DMS153 (cell line): ENCODE measurements at regions not wholly inside any gene's neighbourhood (a gene's known extent, or its start where the extent isn't known, plus 50 kb on each side); places are given as distances from the start of the nearest gene placed in this dataset.

Experiments used
- DNase-seq: peaks from one replicate; lab custom pipeline; 2025; lab: John Stamatoyannopoulos, UW

DNA sequence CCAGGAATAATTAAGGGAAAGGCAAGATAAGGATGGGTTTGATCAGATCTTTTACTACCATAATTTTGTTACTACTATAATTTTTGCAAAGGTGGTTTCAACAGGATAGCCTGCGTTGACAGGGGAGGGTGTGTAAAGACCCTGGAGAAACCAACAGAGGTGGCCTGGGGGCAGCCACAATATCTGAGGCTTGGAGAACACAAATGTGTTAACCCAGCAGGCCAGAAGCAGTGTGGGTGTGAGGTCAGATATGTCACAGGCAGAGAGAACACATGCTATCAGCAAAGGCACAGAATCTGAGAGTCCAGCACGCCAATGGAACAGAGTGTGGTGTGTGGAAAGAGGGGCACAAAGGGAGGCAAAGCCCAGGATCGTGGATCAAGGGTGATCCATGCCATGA lies 399.4 kb upstream of the TRIB2 start:
- no peak for DNase-seq

DNA sequence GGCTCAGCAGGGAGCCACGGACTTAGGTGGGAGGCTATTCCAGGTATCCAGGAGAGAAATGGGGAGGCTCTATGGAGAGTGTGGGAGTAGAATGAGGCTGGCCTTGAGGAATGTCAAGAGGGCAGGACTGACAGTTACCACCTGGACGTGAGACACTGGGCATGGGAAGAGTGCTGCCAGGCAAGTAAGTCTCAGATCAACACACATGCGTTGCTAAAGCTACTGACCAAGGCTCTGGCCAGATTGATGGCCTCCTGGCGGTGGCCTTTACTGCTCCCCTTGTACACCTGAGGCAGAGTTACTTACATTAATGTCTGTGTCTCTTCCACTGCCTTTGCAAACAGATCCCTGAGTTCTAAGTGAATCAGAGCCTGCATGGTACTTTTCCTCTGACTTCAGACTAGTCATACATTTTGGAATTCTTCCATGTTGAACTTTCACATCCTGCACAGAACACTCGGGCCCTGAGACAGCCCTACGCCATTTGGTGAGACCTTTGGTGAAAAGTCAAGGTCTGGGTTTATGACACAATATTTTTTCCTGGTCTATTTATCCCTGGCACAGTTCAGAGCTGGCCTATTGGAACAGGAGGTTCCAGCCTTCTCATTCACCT lies 398.8 kb upstream of the TRIB2 start:
- DNase-seq, result no peak

DNA sequence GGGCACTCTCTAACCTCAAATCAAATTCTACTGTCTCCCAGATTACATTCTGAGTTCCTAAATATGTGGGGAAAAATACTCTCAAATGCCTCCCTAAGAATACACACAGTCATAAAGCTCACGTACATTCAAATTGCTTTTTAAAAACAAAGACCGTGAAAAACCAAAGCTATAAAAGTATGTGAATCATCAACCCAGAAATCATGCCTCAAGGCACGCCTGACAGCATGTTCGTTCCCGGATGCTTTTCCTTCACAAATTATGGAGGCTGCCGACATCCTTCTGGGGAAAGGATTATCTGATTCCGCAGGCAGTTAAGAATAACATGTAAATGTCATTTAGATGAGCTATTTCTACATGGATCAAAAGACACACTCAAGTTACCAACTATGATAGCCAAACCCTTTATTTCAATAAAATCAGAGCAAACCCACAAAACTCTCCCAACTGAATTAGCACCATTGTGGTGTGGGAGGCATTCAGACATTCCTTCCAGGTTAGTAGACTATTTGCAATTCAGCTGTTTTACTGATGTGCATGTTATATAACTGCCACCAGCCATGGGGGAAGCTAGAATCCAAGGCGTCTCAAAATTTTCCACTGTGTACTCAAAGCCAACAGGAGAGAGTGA lies 398.2 kb upstream of the TRIB2 start:
- no peak for DNase-seq

DNA sequence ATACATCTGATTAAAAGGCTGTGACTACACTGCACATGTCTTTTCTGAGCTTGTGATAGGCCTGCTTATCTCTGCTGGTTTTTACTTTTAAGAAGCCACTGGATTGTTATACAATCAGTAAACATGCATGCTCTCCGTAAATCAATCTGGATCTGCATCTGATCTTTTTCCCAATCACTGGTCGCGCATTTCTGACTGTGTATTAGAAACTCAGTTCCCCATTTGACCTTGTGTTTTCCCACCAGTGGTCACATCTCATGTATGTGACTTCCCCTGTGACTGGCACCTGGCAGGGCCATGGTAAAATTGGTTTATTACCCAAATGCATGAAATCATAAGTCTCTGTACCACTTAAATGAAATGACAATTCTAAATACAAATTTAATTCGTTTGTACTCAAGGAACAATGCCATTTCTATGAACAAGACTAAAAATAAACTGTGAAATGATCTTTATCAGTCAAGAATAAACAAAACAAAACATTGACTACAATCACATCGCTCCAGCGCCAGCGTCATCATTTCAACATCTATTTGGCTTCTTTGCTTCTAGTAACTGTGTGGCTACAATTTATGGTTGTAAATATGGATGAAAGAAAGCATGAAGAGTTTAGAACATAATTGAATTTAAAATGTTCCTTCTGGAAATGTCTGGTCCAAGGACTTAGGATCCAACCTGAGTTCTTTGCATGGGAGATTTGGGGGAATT lies 396.6 kb upstream of the TRIB2 start:
- DNase-seq, result no peak

DNA sequence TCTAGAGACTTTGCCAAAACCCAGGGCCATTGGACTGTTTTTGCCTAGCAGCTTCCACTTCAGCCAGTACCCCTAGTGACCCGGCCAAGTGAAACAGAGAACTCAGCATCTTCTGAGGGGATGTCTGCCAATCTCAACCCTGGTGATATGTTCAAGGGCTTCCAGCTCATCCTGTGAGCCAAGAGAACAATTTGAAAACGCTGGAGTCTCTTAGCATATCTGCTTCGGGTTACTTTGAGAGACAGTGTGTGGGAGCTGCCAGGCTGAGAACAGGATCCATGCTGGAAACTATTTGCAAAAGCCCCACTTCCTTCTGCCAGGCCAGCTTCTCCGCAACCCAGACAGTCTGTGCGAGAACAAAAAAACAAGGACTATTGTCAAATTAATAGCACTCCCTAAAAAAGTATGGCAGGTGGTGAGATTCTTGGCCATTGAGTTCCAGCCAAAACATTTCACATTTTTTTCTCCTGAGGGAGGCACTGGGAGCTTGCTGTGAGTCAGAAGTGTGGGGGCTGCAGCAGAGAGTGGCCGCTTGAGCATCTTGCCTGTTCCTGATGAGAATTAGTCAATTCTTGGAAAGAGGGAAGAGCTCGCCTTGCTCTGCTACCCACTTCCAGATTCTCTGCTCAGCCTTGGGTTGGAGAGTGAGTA lies 395.6 kb upstream of the TRIB2 start:
- no peak for DNase-seq

DNA sequence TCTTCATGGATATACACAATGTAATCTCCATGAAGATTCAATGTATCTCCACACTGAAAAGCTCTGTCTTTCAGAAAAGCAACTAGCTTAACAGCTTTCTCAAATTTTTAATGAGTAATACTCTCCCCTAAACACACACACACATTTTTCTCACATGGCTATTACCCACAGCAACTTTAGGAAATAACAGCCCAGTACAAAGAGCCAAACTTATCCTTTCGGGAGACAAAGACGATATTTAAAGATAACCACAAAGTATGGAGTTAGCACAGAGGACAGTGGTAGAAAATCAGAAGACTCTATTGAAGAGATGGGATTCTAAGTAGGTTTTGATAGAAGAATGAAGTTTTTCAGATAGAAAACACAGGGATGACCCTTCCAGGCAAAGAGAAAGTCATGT lies 394.9 kb upstream of the TRIB2 start:
- no peak for DNase-seq

DNA sequence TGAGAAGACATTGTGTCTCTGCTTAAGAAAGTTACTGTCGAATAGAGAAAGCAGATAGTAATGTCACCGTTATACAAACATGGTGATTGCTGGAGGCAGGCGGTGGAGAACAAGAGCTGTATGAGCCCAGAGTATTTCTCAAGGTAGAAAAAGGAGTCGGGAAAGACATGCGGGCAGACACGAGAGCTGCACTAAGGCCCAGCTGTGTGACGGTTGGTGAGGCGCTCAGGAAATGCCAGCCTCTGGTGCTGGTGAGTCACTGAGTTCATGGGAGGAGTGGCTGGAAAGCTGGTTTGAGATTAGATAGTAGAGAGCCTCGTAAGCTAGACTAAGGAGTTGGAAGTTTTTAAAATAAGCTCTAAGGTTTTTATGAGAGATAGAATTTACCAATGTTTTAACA lies 390.9 kb upstream of the TRIB2 start:
- DNase-seq, result no peak

DNA sequence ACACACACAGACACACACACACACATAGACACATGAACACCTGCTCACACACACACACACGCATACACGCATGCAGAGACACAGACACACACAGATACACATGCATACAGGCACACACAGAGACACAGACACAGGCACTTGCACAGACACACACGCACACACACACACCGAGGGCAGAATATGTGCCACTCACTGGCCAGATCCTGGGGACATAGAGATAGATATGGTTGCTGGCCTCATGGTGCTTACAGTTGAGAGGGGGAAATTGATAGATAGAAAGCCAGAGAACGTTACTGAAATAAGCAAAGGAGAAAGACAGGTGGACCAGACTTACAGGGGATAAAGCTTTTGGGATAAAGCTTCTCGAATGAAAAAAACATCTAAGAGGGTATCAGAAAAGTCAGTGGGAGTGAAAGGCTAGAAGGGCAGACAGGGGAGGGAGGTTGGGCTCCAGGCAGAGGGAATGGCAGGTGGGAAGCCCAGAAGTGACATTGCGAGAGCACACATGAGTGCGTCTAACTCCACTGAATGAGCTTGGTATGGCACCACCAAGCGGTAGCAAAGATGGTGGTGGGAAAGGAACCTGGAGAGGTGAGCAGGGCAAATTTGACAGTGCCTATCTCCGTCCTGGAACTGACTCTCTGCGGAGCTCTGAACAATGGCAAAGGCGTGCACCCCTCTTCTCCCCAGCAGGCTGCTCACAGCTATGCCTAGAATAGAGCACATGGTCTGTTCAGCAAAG lies 390.1 kb upstream of the TRIB2 start:
- DNase-seq, result no peak

- no peak for DNase-seq
These were observed 385.8 kb upstream of the TRIB2 start for GRCh38 chr2:12330916-12331315.

GRCh38 chr2:12331698-12332097 lies 385.0 kb upstream of the TRIB2 start:
- DNase-seq, result no peak

DNA sequence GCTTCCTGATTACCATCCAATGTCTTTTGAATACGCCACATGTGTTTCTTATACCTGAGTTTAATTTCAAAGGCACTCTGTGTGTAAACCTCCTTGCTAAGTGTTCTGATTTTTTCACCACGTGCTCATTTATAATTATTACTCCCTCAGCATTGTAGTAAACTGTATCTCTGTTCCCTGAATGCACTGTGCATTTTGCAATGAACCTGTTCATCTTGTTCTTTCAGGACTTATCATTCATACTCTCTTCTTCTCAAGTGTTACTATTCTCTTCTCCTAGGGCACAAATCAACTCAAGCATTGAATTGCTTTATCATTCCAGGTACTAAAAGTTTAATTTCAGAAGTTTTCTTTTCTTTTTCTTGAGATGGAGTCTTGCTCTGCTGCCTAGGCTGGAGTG lies 383.4 kb upstream of the TRIB2 start:
- no peak for DNase-seq

- DNase-seq, result no peak
These were observed 382.2 kb upstream of the TRIB2 start for GRCh38 chr2:12334412-12334966.

DNA sequence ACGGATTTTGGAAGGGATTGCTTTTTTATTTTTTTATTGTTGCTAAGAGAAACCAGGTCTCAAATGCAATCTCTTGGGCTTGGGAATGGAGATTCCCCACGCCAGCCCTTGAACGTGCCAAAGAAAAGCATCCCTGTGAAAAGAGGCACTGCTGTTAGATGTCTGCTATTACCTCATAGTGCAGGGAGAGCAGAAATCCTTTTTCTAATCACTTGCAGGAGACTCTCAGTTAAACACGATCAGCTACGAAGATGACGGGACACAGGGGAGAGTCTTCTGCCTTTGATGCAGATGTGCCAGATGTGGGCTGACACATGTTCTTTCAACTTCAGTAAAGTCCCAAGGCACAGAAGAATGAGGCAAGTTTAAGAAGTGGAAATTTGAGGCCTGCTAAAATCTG lies 381.6 kb upstream of the TRIB2 start:
- DNase-seq, result no peak

GRCh38 chr2:12335995-12336394 lies 380.7 kb upstream of the TRIB2 start:
- no peak for DNase-seq

DNA sequence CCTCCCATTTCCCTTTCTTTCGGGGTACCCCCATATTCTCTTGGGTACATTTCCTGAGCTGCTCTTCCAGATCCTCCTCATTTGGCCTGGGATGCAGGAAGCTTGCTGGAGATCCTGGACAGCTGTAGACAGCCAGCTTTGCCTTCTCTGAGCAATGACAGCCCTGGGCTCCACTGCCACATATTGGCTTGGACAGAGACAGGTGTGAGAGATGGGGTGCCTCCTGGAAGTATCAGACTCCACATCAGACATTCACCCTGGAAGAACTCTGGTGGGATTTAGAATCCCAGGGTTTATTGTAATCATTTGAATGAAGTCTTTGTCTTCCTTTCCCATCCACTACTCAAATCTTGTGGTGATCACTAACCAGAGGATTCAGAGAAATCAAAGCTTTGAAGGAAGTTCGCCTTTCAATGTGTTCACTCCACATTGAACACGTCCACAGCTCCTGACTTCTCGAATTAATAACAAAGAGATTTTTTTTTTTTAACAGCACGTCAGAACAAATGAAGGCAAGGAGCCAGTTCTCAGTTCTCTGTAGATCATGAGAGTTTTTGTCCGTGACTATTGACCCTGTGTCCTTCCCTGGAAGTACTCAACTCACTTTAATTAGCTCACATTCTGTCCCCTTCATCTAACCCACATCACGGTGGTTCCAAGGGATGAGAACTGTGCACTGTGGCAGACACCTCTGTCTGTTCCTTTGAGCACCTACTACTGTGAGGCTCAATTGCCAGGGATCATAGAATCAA lies 377.6 kb upstream of the TRIB2 start:
- no peak for DNase-seq

DNA sequence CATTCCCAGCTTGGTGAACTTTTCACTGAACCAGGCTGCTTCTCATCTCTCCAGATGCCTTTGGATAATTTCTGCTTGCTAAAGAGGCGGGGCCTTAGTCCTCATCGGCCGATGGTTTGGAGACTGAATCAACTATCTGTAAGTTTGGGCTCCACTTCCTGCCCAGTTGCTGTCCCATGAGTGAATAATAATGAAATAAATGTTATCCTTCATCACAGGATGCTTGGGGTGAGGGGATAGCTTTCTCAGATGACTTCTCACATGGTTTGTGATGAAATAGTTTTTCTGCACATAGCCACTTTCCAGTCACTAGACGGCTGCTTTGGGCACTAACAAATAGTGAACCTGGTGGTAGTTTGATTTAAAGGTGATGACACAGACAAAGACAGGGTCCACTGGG lies 376.6 kb upstream of the TRIB2 start:
- no peak for DNase-seq

- DNase-seq, result no peak
These were observed 375.5 kb upstream of the TRIB2 start for GRCh38 chr2:12341215-12341614.

- no peak for DNase-seq
These were observed 374.8 kb upstream of the TRIB2 start for GRCh38 chr2:12341920-12342319.

GRCh38 chr2:12343141-12343540 lies 373.6 kb upstream of the TRIB2 start:
- no peak for DNase-seq

DNA sequence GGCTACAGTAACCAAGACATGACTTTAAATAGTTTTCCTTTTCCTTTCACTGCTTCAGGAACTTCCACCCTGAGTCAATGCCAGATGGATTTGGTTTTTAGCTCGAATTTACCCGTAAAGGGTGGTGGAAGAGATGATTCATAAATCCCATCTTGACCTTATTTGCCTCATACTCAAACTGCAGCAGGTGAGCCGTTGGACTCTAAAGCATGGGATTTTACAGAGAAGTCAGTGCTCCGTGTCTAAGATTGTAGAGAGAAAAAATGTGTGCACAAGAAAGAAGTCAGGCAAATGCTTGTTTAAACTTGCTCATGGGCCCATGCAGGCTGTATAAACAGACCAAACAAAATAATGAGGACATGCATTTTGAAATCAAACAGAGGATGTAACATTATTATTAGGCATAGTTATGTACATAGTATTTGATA lies 369.7 kb upstream of the TRIB2 start:
- DNase-seq, result peak; percentile 13

DNA sequence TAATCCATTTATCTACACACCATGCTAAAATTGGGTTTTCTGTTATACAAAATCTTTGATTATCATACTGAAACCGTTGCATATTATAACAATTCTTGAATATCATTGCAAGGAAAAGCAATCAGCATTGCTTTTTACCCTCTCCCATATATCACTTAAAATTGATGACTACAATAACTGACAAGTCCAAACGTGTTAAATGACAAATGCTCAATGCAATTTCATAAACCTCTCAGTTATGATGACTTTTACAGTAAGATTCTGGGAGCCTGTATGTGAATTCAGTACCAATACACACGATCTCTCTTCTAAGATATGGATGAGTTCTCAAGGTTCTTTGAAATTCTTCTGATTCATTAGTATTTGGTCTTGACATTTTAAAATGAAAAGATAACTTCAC lies 368.5 kb upstream of the TRIB2 start:
- DNase-seq, result no peak
